PFSK-1 (cell line): ENCODE measurements at regions not wholly inside any gene's neighbourhood (a gene's known extent, or its start where the extent isn't known, plus 50 kb on each side); places are given as distances from the start of the nearest gene placed in this dataset.

Source experiments
- POLR2AphosphoS5 ChIP-seq: IDR thresholded peaks from 2 replicates; pipeline ENCODE4 v1.6.1; 2012; ENCODE audit warnings: low read depth, mild to moderate bottlenecking, control low read depth, low read length, moderate library complexity
- REST ChIP-seq, 2 experiments: IDR thresholded peaks; 2 replicates each; pipeline versions ENCODE4 v1.6.1 to v1.8.0; 2011 to 2012; ENCODE audit warnings: low read depth in 2 of 2, low read length in 2 of 2, control low read depth in 1 of 2, inconsistent platforms in 1 of 2, mild to moderate bottlenecking in 1 of 2, moderate library complexity in 1 of 2; ENCODE audit not compliant: insufficient read depth in 1 of 2
- SIN3A ChIP-seq: IDR thresholded peaks from 2 replicates; pipeline ENCODE4 v1.6.1; 2012; ENCODE audit warnings: mild to moderate bottlenecking, low read length, moderate library complexity, borderline replicate concordance; ENCODE audit not compliant: insufficient read depth
- TAF1 ChIP-seq: IDR thresholded peaks from 2 replicates; pipeline ENCODE4 v1.6.1; 2012; ENCODE audit warnings: low read length, control low read depth, borderline replicate concordance; ENCODE audit not compliant: insufficient read depth

DNA sequence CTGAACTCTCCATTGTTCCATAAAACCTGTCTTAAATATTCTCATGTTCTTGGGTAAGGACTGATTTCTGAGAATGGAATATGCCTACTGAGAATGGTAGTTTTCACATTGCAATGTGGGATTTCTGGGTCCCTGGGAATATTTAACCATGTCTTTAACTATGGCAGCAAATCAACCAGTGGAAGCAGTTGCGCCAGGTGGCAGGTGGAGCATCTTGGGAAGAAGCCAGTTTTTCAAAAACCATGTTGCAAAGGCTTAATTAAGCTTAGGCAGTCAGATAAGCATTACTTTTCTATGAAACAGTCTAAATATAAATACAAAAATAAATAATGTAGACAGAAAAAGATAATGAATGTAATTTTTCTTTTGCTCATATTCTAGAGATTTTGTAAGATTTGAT lies 448.1 kb downstream of the ADAMTS20 start:
- TF ChIP-seq REST (IDR thresholded peaks at IDR 0.05; ENCODE audit: insufficient read depth in 1 of 2, low read depth in 2 of 2, low read length in 2 of 2) (no peak), TAF1 (no peak), POLR2AphosphoS5 (no peak), SIN3A (no peak)
